Hippocampal formation (tissue), 2 donors: ENCODE measurements at regions not wholly inside any gene's neighbourhood (a gene's known extent, or its start where the extent isn't known, plus 50 kb on each side); places are given as distances from the start of the nearest gene placed in this dataset.
"Not testable (repeated sequence)": the region's sequence is repeated elsewhere in the genome, so short reads cannot be mapped to it uniquely, and the experiment has no call there.

Source experiments
- DNase-seq, 2 donors: peaks; one replicate each; lab custom pipeline; 2025; lab: John Stamatoyannopoulos, UW

- no peak for DNase-seq
These were observed 440.1 kb upstream of the NFE2L3 start for GRCh38 chr7:25711940-25712339.

- no peak for DNase-seq
These were observed 439.5 kb upstream of the NFE2L3 start for GRCh38 chr7:25712500-25712899.

GRCh38 chr7:25714013-25714412 lies 438.0 kb upstream of the NFE2L3 start:
- DNase-seq = no peak

- no peak for DNase-seq
These were observed 435.6 kb upstream of the NFE2L3 start for GRCh38 chr7:25716421-25716820.

- DNase-seq = no peak
These were observed 433.4 kb upstream of the NFE2L3 start for GRCh38 chr7:25718596-25718995.

- no peak for DNase-seq
These were observed 432.7 kb upstream of the NFE2L3 start for GRCh38 chr7:25719190-25719896.

GRCh38 chr7:25720427-25720826 lies 431.6 kb upstream of the NFE2L3 start:
- no peak for DNase-seq

- DNase-seq = peak in 1 of 2 donors; percentile 35
These were observed 429.1 kb upstream of the NFE2L3 start for GRCh38 chr7:25722856-25723255.

GRCh38 chr7:25725451-25725850 lies 426.5 kb upstream of the NFE2L3 start:
- no peak for DNase-seq

GRCh38 chr7:25726170-25726780 lies 425.7 kb upstream of the NFE2L3 start:
- no peak for DNase-seq

GRCh38 chr7:25726781-25727311 lies 425.2 kb upstream of the NFE2L3 start:
- no peak for DNase-seq

- DNase-seq = no peak
These were observed 424.6 kb upstream of the NFE2L3 start for GRCh38 chr7:25727446-25727845.

GRCh38 chr7:25727876-25728275 lies 424.1 kb upstream of the NFE2L3 start:
- DNase-seq = no peak

- no peak for DNase-seq
These were observed 420.7 kb upstream of the NFE2L3 start for GRCh38 chr7:25731068-25731845.

GRCh38 chr7:25731846-25732245 lies 420.2 kb upstream of the NFE2L3 start:
- no peak for DNase-seq

- no peak for DNase-seq
These were observed 419.2 kb upstream of the NFE2L3 start for GRCh38 chr7:25732766-25733217.

- DNase-seq = no peak
These were observed 416.2 kb upstream of the NFE2L3 start for GRCh38 chr7:25735674-25736242.

- no peak for DNase-seq
These were observed 413.5 kb upstream of the NFE2L3 start for GRCh38 chr7:25738528-25738927.

GRCh38 chr7:25739143-25739542 lies 412.9 kb upstream of the NFE2L3 start:
- no peak for DNase-seq

- no peak for DNase-seq
These were observed 409.7 kb upstream of the NFE2L3 start for GRCh38 chr7:25742316-25742715.

- not testable (repeated sequence) for DNase-seq
These were observed 408.1 kb upstream of the NFE2L3 start for GRCh38 chr7:25743670-25744451.
